Ectodermal cell (in vitro differentiated cells): ENCODE measurements at regions not wholly inside any gene's neighbourhood (a gene's known extent, or its start where the extent isn't known, plus 50 kb on each side); places are given as distances from the start of the nearest gene placed in this dataset.
"Not testable (repeated sequence)": the region's sequence is repeated elsewhere in the genome, so short reads cannot be mapped to it uniquely, and the experiment has no call there.

Experiments used
- H3K27ac ChIP-seq: 2 replicates; pipeline ENCODE4 v1.7.0; 2013; ENCODE audit warnings: mild to moderate bottlenecking, low read depth, low read length; ENCODE audit not compliant: insufficient read depth, poor library complexity, severe bottlenecking
- H3K27me3 ChIP-seq: 2 replicates; pipeline ENCODE4 v1.7.0; 2013; ENCODE audit warnings: mild to moderate bottlenecking, low read length; ENCODE audit not compliant: insufficient read depth, control insufficient read depth, poor library complexity, severe bottlenecking
- H3K36me3 ChIP-seq: one replicate; pipeline ENCODE4 v1.7.0; 2013; ENCODE audit warnings: low read length; ENCODE audit not compliant: control insufficient read depth, insufficient read depth
- H3K4me1 ChIP-seq: one replicate; pipeline ENCODE4 v1.7.0; 2013; ENCODE audit warnings: low read length; ENCODE audit not compliant: control insufficient read depth, insufficient read depth
- H3K4me3 ChIP-seq: 2 replicates; pipeline ENCODE4 v1.7.0; 2013; ENCODE audit warnings: low read depth, low read length, control low read depth; ENCODE audit not compliant: insufficient read depth
- H3K9me3 ChIP-seq: 2 replicates; pipeline ENCODE4 v1.7.0; 2013; ENCODE audit warnings: mild to moderate bottlenecking, low read length, moderate library complexity; ENCODE audit not compliant: control insufficient read depth
- WGBS, 2 experiments: methylation state at CpG; one replicate each; pipeline ENCODE4 v1.1.7; 2013; ENCODE audit warnings: missing lambda C conversion rate in 2 of 2; 5-methylcytosine and 5-hydroxymethylcytosine counted together

DNA sequence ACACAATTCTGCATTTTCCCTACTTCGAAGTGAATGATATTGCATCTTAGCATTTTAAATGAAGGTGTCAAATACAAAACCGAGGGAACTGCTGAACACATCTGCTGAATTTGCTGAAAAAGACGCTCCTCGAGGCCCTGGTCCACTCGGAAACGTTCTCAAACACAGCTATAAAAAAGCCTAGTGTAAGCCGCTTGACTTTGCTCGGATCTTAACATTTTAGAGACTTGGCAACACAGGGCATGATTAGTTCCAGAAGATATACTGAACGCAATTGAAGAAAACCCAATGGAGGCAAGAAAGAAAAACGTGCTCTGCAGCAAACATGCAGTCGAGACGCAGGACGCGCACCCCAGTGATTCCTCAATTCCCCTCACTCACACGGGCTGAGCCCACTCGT is 506.4 kb upstream of the AMELY start:
- H3K27me3 ChIP-seq, result no peaks in the 10 kb centered on the region
- H3K4me3 ChIP-seq, result no peak overlapping the region
- H3K4me1 ChIP-seq, result no peaks in the 10 kb centered on the region
- H3K27ac ChIP-seq, result no peak overlapping the region
- no peaks in the 10 kb centered on the region for H3K9me3 ChIP-seq
- H3K36me3 ChIP-seq, result no peaks in the 10 kb centered on the region
- WGBS, 2 experiments, result 92 to 97% methylated on average over 16 of the region's 16 CpGs

DNA sequence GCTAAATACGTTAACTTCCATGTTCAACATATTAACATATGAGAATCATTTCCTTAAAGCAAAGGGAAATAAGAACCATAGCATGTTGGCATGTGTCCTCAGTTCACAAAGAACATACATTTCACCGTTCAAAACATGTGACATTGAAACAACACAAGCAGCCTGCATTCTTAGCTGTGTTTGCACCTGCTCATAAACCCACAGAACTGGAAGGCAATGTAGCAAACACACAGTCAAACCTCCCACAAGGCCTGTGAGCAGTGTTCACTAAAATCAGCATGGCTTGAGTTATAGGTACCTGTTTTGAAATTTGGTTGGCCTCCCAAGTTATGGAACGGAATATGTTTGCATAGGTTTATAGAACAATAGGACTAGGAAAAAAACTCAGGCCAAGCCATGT is 504.9 kb upstream of the AMELY start:
- WGBS, 2 experiments, result 80 to 93% methylated on average over 1 to 3 of the region's 3 CpGs
- H3K4me1 ChIP-seq, result no peaks in the 10 kb centered on the region
- no peaks in the 10 kb centered on the region for H3K9me3 ChIP-seq
- no peak overlapping the region for H3K27ac ChIP-seq
- H3K36me3 ChIP-seq, result no peaks in the 10 kb centered on the region
- H3K27me3 ChIP-seq, result no peaks in the 10 kb centered on the region
- H3K4me3 ChIP-seq, result no peak overlapping the region

DNA sequence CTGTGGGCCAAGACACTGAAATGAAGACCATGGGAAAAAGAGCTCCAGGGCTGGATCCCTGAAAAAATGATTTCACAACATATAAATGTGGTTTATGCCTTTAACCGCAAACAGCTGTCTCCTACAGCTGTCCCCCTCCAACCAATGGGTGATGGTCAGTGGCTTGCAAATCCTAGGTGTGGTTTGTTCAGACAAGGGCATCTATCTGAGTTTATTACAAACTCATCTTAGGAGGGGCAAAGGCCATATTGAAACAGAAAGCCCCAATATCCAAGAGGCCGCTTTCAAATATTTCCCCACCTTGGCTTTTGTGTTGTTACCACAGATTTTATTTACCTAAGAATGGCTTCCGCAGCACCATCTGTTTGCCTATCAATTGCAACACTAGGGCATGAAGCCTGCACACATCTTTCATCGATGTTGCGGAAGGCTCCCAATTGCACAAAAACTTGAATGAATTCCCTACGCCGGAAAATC is 503.6 kb upstream of the AMELY start:
- Histone ChIP-seq H3K4me3 (no peak overlapping the region), H3K27me3 (no peaks in the 10 kb centered on the region), H3K27ac (no peak overlapping the region), H3K4me1 (no peaks in the 10 kb centered on the region), H3K36me3 (no peaks in the 10 kb centered on the region), H3K9me3 (no peaks in the 10 kb centered on the region)
- 95 to 96% methylated on average over 7 of the region's 7 CpGs for WGBS, 2 experiments

DNA sequence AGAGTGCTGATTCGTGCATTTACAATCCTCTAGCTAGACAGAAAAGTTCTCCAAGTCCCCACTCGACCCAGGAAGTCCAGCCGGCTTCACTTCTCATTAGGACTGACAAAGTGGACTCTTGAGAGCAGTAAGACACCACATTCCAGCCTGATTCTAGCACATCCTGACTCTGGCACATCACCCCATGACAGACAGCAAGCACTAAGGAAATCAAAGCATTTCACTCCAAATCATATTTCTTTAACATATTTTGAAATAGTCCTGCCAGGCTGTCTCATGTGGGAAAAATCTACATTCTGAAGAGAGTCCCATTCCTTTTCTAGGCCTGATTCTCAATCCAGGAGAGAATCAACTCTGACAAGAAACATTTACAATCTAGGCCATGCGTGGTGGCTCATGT is 478.5 kb upstream of the AMELY start:
- H3K27me3 ChIP-seq, result no peaks in the 10 kb centered on the region
- H3K27ac ChIP-seq, result no peak overlapping the region
- no peaks in the 10 kb centered on the region for H3K4me1 ChIP-seq
- WGBS, 2 experiments, result 94 to 96% methylated on average over 4 of the region's 4 CpGs
- H3K9me3 ChIP-seq, result no peaks in the 10 kb centered on the region
- no peaks in the 10 kb centered on the region for H3K36me3 ChIP-seq
- H3K4me3 ChIP-seq, result no peak overlapping the region

DNA sequence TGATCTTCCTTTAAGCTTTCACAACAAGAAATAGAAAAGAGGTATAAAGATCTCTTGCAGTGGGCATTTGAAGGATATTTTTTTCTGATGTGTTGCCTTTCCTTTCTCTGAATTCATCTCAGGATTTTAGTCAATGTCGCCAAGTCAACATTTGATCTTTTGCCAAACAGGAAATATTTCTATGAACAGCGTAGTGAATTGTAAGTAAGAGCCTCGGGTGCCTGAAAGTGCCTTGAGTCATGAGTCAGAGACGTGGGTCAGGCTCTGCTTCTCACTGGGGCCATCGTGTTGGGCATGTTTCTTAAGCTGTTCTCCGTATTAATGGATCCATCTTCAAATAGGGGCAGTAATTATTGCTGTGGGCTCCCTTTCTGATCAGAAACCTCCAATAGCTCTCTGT is 471.4 kb upstream of the AMELY start:
- Histone ChIP-seq H3K27me3 (no peaks in the 10 kb centered on the region), H3K9me3 (no peaks in the 10 kb centered on the region), H3K4me3 (no peak overlapping the region), H3K4me1 (no peaks in the 10 kb centered on the region), H3K27ac (no peak overlapping the region), H3K36me3 (no peaks in the 10 kb centered on the region)
- 95 to 97% methylated on average over 5 of the region's 6 CpGs for WGBS, 2 experiments

DNA sequence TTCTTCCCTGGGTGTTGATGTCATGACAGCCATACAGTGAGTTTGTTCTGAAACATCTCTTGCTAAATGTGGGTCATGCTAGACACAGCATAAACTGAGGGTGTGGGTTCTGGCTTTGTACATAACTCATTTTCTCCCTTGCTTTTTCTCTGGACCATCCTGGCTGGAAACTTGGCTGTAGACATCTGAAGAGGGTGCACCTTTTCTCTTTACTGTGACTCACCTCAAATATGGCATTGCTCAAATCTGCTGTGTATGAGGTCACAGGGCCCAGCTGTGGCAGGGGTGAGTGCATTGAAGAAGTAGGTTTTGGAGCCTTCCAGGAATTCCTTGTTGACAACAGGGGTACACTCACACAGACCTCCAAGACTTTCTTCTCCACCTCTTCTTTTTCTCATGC is 465.5 kb upstream of the AMELY start:
- H3K27ac ChIP-seq, result no peak overlapping the region
- no peaks in the 10 kb centered on the region for H3K9me3 ChIP-seq
- no peaks in the 10 kb centered on the region for H3K36me3 ChIP-seq
- no peaks in the 10 kb centered on the region for H3K27me3 ChIP-seq
- H3K4me1 ChIP-seq, result no peaks in the 10 kb centered on the region
- no peak overlapping the region for H3K4me3 ChIP-seq

DNA sequence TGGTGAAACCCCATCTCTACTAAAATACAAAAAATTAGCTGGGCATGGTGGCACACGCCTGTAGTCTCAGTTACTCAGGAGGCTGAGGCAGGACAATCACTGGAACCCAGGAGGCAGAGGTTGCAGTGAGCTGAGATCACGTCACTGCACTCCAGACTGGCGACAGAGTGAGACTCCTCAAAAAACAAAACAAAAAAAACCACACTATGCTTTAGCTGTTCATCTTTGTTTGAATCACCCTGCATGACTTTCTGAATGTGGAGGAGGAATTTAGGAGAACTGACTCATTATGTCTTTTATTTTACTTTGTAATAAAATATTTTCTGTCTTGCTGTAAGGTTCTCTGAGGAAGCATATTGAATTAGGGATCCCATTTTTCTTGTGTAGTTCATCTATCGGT is 462.9 kb upstream of the AMELY start:
- H3K4me1 ChIP-seq, H3K4me3 ChIP-seq, H3K27ac ChIP-seq, H3K9me3 ChIP-seq, H3K27me3 ChIP-seq, H3K36me3 ChIP-seq: not testable (repeated sequence)
- 88 to 100% methylated on average over 3 to 4 of the region's 4 CpGs for WGBS, 2 experiments

DNA sequence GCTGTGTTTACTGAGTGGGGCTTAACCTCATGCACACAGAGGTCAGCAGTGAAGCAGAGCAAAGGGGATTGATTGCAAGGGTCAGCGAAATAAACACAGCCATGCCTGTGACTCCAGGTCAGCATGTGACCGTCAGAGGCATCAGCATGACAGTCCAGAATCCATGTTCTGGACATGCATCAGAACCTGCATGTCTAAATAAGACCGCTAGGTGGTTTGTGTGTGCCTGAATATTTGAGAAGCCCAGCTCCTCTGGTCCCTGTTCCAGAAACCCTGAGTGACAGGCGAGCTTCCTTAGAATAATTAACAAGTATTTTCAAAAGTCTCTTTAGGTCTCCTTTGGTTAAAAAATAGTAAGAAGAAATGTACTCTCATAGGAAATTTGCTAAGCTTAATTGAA is 460.4 kb upstream of the AMELY start:
- H3K27ac ChIP-seq, H3K4me1 ChIP-seq, H3K9me3 ChIP-seq, H3K27me3 ChIP-seq, H3K4me3 ChIP-seq, H3K36me3 ChIP-seq: not testable (repeated sequence)
- WGBS, 2 experiments, result 100% methylated on average over 1 to 2 of the region's 4 CpGs

DNA sequence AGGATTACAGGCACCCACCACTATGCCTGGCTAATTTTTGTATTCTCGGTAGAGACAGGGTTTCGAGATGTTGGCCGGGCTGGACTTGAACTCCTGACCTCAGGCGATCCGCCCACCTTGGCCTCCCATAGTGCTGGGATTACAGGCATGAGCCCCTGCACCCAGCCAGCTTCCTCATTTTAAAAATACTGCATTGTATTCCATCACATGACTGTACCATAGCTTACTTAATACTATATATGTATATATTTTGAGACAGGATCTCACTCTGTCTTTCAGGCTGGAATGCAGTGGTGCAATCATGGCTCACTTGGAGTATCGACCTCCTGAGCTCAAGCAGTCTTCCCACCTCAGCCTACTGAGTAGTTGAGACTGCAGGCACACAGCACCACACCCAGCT is 459.5 kb upstream of the AMELY start:
- not testable (repeated sequence) for H3K4me1 ChIP-seq, H3K36me3 ChIP-seq, H3K27me3 ChIP-seq, H3K9me3 ChIP-seq, H3K27ac ChIP-seq, H3K4me3 ChIP-seq
- WGBS, 2 experiments, result 82 to 94% methylated on average over 6 of the region's 6 CpGs

DNA sequence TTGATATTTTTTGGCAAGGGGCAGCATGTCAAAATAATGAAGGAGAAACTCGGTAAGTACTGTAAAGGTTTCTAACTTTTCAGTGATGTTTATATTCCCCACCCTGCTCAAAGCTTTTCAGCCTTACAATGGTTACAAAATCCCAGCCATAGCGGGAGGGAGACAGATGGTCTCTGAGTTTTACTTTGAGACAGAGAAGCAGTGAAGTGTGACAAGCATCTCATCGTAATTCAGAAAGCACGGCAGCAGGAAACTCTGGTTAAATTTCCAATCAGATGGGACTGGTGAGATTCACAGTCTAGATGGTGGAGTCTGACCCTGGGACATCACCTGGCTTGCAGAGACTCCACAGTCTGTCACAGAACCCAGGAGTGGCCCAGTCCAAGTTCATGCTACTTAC is 448.0 kb upstream of the AMELY start:
- Histone ChIP-seq H3K9me3 (no peaks in the 10 kb centered on the region), H3K27ac (no peak overlapping the region), H3K27me3 (no peaks in the 10 kb centered on the region), H3K4me3 (no peak overlapping the region), H3K36me3 (no peaks in the 10 kb centered on the region), H3K4me1 (no peaks in the 10 kb centered on the region)
- 94% methylated on average over 3 to 4 of the region's 4 CpGs for WGBS, 2 experiments

DNA sequence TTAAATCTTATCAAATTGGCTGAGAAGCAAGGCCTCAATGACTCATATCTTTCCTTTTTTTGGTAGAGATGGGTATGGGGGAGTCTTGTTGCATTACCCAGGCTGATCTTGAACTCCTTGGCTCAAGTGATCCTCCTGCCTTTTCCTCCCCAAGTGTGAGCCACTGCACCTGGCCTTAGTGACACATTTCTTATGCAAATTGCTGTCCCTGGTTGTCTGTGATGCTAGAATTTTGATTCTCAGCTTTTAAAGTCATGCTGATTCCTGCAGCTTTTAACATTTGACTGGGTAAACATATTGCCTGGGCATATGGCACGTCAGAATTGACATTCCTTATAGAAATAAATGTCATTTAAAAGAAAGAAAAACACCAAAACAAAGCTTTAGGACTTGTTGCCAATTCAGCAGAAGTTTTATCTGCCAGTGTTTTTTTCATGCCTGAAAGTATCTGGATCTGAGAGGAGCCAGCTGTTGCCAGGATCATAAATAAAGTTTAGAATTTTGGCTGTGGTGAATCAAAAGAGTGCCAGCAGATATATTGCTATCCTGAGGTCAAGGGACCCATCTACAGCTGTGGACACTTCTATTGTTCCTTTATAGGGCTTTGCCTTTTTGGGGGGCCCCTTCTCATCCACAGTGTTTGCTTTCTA is 446.7 kb upstream of the AMELY start:
- Histone ChIP-seq H3K9me3 (no peaks in the 10 kb centered on the region), H3K27me3 (no peaks in the 10 kb centered on the region), H3K4me3 (no peak overlapping the region), H3K4me1 (no peaks in the 10 kb centered on the region), H3K27ac (no peak overlapping the region), H3K36me3 (no peaks in the 10 kb centered on the region)
- WGBS, 2 experiments, result 0% methylated on average over 1 of the region's 1 CpG; no CpG with 5 or more reads in 1 of the 2 experiments
